Liver (tissue), 8 donors: ENCODE measurements at regions not wholly inside any gene's neighbourhood (a gene's known extent, or its start where the extent isn't known, plus 50 kb on each side); places are given as distances from the start of the nearest gene placed in this dataset.

Source experiments
- DNase-seq: peaks from one replicate; pipeline ENCODE4 v3.0.0-alpha.2; 2017; ENCODE audit warnings: low spot score
- H3K27ac ChIP-seq, 2 donors: one replicate each; pipeline ENCODE4 v1.7.0; 2013; ENCODE audit warnings: inconsistent platforms in 2 of 2, low read length in 2 of 2, control low read depth in 1 of 2, low read depth in 1 of 2, mild to moderate bottlenecking in 1 of 2
- H3K27me3 ChIP-seq, 4 donors: one replicate each; pipeline versions ENCODE4 v1.6.1 to v1.7.0; 2013; ENCODE audit warnings: low read length in 3 of 4, inconsistent platforms in 1 of 4, mild to moderate bottlenecking in 1 of 4, moderate library complexity in 1 of 4; ENCODE audit not compliant: control insufficient read depth in 4 of 4, insufficient read depth in 4 of 4
- H3K36me3 ChIP-seq, 4 donors: one replicate each; pipeline versions ENCODE4 v1.6.1 to v1.7.0; 2013; ENCODE audit warnings: low read length in 3 of 4, mild to moderate bottlenecking in 3 of 4, low read depth in 1 of 4, moderate library complexity in 1 of 4; ENCODE audit not compliant: control insufficient read depth in 4 of 4, insufficient read depth in 3 of 4
- H3K4me1 ChIP-seq, 4 donors: one replicate each; pipeline versions ENCODE4 v1.6.1 to v1.7.0; 2013; ENCODE audit warnings: low read length in 3 of 4, mild to moderate bottlenecking in 3 of 4, moderate library complexity in 1 of 4; ENCODE audit not compliant: control insufficient read depth in 4 of 4, insufficient read depth in 4 of 4
- H3K4me3 ChIP-seq, 3 donors: one replicate each; pipeline versions ENCODE4 v1.6.1 to v1.7.0; 2013; ENCODE audit warnings: low read length in 3 of 3, control low read depth in 1 of 3, low read depth in 1 of 3, mild to moderate bottlenecking in 1 of 3
- H3K9ac ChIP-seq, 2 donors: one replicate each; pipeline ENCODE4 v1.7.0; 2013; ENCODE audit warnings: low read length in 2 of 2, mild to moderate bottlenecking in 2 of 2, moderate library complexity in 2 of 2, control low read depth in 1 of 2, low read depth in 1 of 2
- H3K9me3 ChIP-seq, 4 donors: one replicate each; pipeline versions ENCODE4 v1.6.1 to v1.7.0; 2013; ENCODE audit warnings: low read length in 3 of 4; ENCODE audit not compliant: control insufficient read depth in 4 of 4
- ATF3 ChIP-seq: IDR thresholded peaks from 2 replicates; pipeline ENCODE4 v1.6.1; 2016; ENCODE audit warnings: antibody characterized with exemption
- CTCF ChIP-seq: fragments of 150-350 bp; IDR thresholded peaks from 2 replicates; pipeline ENCODE4 v1.5.1; 2017; ENCODE audit warnings: improper control_type of control experiment, low read depth, low read length; ENCODE audit not compliant: missing input control
- EGR1 ChIP-seq, 2 donors: IDR thresholded peaks; 2 replicates each; pipeline ENCODE4 v1.6.1; 2016 to 2018; ENCODE audit warnings: antibody characterized with exemption in 2 of 2, low read depth in 2 of 2
- FOXA1 ChIP-seq: IDR thresholded peaks from 2 replicates; pipeline ENCODE4 v1.6.1; 2016; ENCODE audit warnings: antibody characterized with exemption
- FOXA2 ChIP-seq: IDR thresholded peaks from 2 replicates; pipeline ENCODE4 v1.6.1; 2016; ENCODE audit warnings: antibody characterized with exemption
- GABPA ChIP-seq, 2 donors: IDR thresholded peaks in 1 of 2; conservative IDR thresholded peaks in 1 of 2; 2 replicates each; pipeline ENCODE4 v1.6.1; 2016; ENCODE audit warnings: antibody characterized with exemption in 2 of 2, mild to moderate bottlenecking in 1 of 2, moderate library complexity in 1 of 2
- HNF4A ChIP-seq, 2 donors: conservative IDR thresholded peaks; 2 replicates each; pipeline ENCODE4 v1.6.1; 2016; ENCODE audit warnings: antibody characterized with exemption in 2 of 2, mild to moderate bottlenecking in 2 of 2
- HNF4G ChIP-seq: IDR thresholded peaks from 2 replicates; pipeline ENCODE4 v1.6.1; 2016; ENCODE audit warnings: antibody characterized with exemption
- JUND ChIP-seq, 2 donors: IDR thresholded peaks; 2 replicates each; pipeline ENCODE4 v1.6.1; 2016; ENCODE audit warnings: antibody characterized with exemption in 2 of 2
- MAX ChIP-seq: IDR thresholded peaks from 2 replicates; pipeline ENCODE4 v1.6.1; 2016; ENCODE audit warnings: antibody characterized with exemption
- NR2F2 ChIP-seq: IDR thresholded peaks from 2 replicates; pipeline ENCODE4 v1.6.1; 2016; ENCODE audit warnings: antibody characterized with exemption
- RAD21 ChIP-seq, 2 donors: IDR thresholded peaks; 2 replicates each; pipeline ENCODE4 v1.6.1; 2016; ENCODE audit warnings: antibody characterized with exemption in 2 of 2, mild to moderate bottlenecking in 2 of 2
- REST ChIP-seq: IDR thresholded peaks from 2 replicates; pipeline ENCODE4 v1.6.1; 2016; ENCODE audit warnings: antibody characterized with exemption, mild to moderate bottlenecking
- RXRA ChIP-seq, 2 donors: IDR thresholded peaks; 2 replicates each; pipeline ENCODE4 v1.6.1; 2017 to 2018; ENCODE audit warnings: antibody characterized with exemption in 2 of 2, mild to moderate bottlenecking in 1 of 2
- SP1 ChIP-seq: IDR thresholded peaks from 2 replicates; pipeline ENCODE4 v1.6.1; 2018; ENCODE audit warnings: antibody characterized with exemption, mild to moderate bottlenecking
- TAF1 ChIP-seq: conservative IDR thresholded peaks from 2 replicates; pipeline ENCODE4 v1.6.1; 2016; ENCODE audit warnings: antibody characterized with exemption, mild to moderate bottlenecking
- YY1 ChIP-seq: IDR thresholded peaks from 2 replicates; pipeline ENCODE4 v1.6.1; 2016; ENCODE audit warnings: antibody characterized with exemption, mild to moderate bottlenecking
- ZBTB33 ChIP-seq: IDR thresholded peaks from 2 replicates; pipeline ENCODE4 v1.6.1; 2016; ENCODE audit warnings: antibody characterized with exemption
- WGBS: extraction: QIAGEN DNeasy Blood & Tissue Kit; methylation state at CpG from one replicate; pipeline ENCODE4 v1.1.7; 2013; 5-methylcytosine and 5-hydroxymethylcytosine counted together
- donor health status: healthy.
- donor health status: healthy.
- donor health status: healthy.
- donor health status: healthy.
- donor health status: healthy.

GRCh38 chr17:64783556-64784352 lies 121.6 kb upstream of the SMURF2 start:
- H3K9me3 ChIP-seq: no peaks in the 10 kb centered on the region
- no peak overlapping the region for H3K9ac ChIP-seq
- no peak overlapping the region for H3K4me3 ChIP-seq
- H3K36me3 ChIP-seq: peaks cover 4 to 23% (median 9%) of the 10 kb centered on the region in 4 donors
- peaks cover 13 to 25% (median 19%) of the 10 kb centered on the region in 4 donors for H3K4me1 ChIP-seq
- peak; percentile 28 for DNase-seq
- H3K27me3 ChIP-seq: peaks cover 0 to 2% (median 0%) of the 10 kb centered on the region in 4 donors
- 95% methylated on average over 14 of the region's 14 CpGs for WGBS
- TF ChIP-seq ZBTB33 (no peak), GABPA (IDR thresholded peaks at IDR 0.05 in 1 of 2, conservative IDR thresholded peaks at IDR 0.05 in 1 of 2) (no peak), FOXA2 (no peak), MAX (no peak)
- no peak overlapping the region for H3K27ac ChIP-seq

GRCh38 chr17:64783031-64783461 lies 120.9 kb upstream of the SMURF2 start:
- no peak overlapping the region for H3K27ac ChIP-seq
- H3K4me3 ChIP-seq: no peak overlapping the region
- H3K4me1 ChIP-seq: peaks cover 17 to 31% (median 27%) of the 10 kb centered on the region in 4 donors
- peaks cover 0 to 2% (median 0%) of the 10 kb centered on the region in 4 donors for H3K27me3 ChIP-seq
- H3K9ac ChIP-seq: no peak overlapping the region
- 92% methylated on average over 6 of the region's 6 CpGs for WGBS
- H3K9me3 ChIP-seq: no peaks in the 10 kb centered on the region
- no peak for DNase-seq
- peaks cover 3 to 23% (median 9%) of the 10 kb centered on the region in 4 donors for H3K36me3 ChIP-seq
- TF ChIP-seq GABPA (IDR thresholded peaks at IDR 0.05 in 1 of 2, conservative IDR thresholded peaks at IDR 0.05 in 1 of 2): no peak
- TF ChIP-seq REST: no peak
- TF ChIP-seq YY1: no peak
- no peak for TF ChIP-seq NR2F2
- no peak for TF ChIP-seq ATF3
- no peak for TF ChIP-seq EGR1 (IDR thresholded peaks at IDR 0.05; ENCODE audit: low read depth in 2 of 2)
- no peak for TF ChIP-seq HNF4A (conservative IDR thresholded peaks at IDR 0.05)
- TF ChIP-seq ZBTB33: no peak
- no peak for TF ChIP-seq JUND (IDR thresholded peaks at IDR 0.05)
- TF ChIP-seq FOXA2: no peak
- TF ChIP-seq TAF1: no peak
- no peak for TF ChIP-seq MAX
- TF ChIP-seq RXRA (IDR thresholded peaks at IDR 0.05): no peak
- TF ChIP-seq SP1: no peak
- no peak for TF ChIP-seq CTCF
- TF ChIP-seq HNF4G: no peak
- TF ChIP-seq RAD21 (IDR thresholded peaks at IDR 0.05): no peak
- no peak for TF ChIP-seq FOXA1
